SK-N-SH (cell line): ENCODE measurements at regions not wholly inside any gene's neighbourhood (a gene's known extent, or its start where the extent isn't known, plus 50 kb on each side); places are given as distances from the start of the nearest gene placed in this dataset.

ENCODE experiments used
- EZH2phosphoT487 ChIP-seq: fragments of 200-600 bp; sonication (generic); IDR thresholded peaks from 2 replicates; pipeline ENCODE4 v1.6.1; 2017; ENCODE audit warnings: low read depth, mixed run types, mild to moderate bottlenecking, antibody characterized with exemption, moderate library complexity, borderline replicate concordance
- MXI1 ChIP-seq: IDR thresholded peaks from 2 replicates; pipeline ENCODE4 v1.6.1; 2012; ENCODE audit warnings: mild to moderate bottlenecking, low read depth, low read length, improper control_type of control experiment
- POLR2AphosphoS5 ChIP-seq: IDR thresholded peaks from 2 replicates; pipeline ENCODE4 v1.6.1; 2012; ENCODE audit warnings: low read depth, low read length
- RCOR1 ChIP-seq: fragments of 150-350 bp; IDR thresholded peaks from 2 replicates; pipeline ENCODE4 v1.6.1; 2017; ENCODE audit warnings: antibody characterized with exemption, low read length
- RFX5 ChIP-seq: IDR thresholded peaks from 2 replicates; pipeline ENCODE4 v1.6.1; 2012; ENCODE audit warnings: mild to moderate bottlenecking, improper control_type of control experiment, low read length
- SMC3 ChIP-seq: IDR thresholded peaks from 2 replicates; pipeline ENCODE4 v1.6.1; 2012; ENCODE audit warnings: low read depth, low read length, improper control_type of control experiment
- TF ChIP-seq, protein P1 (sequence below): fragments of 200-600 bp; sonication (generic); IDR thresholded peaks from 2 replicates; pipeline ENCODE4 v1.6.1; 2017; ENCODE audit warnings: antibody characterized with exemption, mild to moderate bottlenecking, moderate library complexity
- TF ChIP-seq, protein P2 (sequence below): IDR thresholded peaks from 2 replicates; pipeline ENCODE4 v1.6.1; 2012; ENCODE audit warnings: mild to moderate bottlenecking, low read depth, low read length, moderate library complexity

DNA sequence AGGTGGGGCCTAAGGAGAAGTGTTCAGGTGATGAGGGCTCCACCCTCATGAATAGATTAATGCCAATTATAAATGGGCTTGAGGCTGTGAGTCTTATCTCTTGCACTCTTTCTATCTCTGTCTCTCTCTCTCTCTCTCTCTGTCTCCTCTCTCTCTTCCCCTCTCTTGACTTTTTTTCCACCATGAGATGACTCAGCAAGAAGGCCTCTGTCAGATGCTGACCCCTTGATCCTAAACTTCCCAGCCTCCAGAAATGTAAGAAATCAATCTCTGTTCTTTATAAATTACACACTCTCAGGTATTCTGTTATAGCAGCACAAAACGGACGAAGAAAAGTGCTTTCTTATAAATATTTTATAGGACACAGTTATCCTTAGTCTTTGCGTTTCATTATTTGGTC, 184.9 kb upstream of the PCDH7 start:
- TF ChIP-seq, protein P1, sequence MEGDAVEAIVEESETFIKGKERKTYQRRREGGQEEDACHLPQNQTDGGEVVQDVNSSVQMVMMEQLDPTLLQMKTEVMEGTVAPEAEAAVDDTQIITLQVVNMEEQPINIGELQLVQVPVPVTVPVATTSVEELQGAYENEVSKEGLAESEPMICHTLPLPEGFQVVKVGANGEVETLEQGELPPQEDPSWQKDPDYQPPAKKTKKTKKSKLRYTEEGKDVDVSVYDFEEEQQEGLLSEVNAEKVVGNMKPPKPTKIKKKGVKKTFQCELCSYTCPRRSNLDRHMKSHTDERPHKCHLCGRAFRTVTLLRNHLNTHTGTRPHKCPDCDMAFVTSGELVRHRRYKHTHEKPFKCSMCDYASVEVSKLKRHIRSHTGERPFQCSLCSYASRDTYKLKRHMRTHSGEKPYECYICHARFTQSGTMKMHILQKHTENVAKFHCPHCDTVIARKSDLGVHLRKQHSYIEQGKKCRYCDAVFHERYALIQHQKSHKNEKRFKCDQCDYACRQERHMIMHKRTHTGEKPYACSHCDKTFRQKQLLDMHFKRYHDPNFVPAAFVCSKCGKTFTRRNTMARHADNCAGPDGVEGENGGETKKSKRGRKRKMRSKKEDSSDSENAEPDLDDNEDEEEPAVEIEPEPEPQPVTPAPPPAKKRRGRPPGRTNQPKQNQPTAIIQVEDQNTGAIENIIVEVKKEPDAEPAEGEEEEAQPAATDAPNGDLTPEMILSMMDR: no peak
- TF ChIP-seq MXI1 (no peak), EZH2phosphoT487 (no peak), POLR2AphosphoS5 (no peak), RFX5 (no peak), RCOR1 (no peak), SMC3 (no peak)
- TF ChIP-seq, protein P2, sequence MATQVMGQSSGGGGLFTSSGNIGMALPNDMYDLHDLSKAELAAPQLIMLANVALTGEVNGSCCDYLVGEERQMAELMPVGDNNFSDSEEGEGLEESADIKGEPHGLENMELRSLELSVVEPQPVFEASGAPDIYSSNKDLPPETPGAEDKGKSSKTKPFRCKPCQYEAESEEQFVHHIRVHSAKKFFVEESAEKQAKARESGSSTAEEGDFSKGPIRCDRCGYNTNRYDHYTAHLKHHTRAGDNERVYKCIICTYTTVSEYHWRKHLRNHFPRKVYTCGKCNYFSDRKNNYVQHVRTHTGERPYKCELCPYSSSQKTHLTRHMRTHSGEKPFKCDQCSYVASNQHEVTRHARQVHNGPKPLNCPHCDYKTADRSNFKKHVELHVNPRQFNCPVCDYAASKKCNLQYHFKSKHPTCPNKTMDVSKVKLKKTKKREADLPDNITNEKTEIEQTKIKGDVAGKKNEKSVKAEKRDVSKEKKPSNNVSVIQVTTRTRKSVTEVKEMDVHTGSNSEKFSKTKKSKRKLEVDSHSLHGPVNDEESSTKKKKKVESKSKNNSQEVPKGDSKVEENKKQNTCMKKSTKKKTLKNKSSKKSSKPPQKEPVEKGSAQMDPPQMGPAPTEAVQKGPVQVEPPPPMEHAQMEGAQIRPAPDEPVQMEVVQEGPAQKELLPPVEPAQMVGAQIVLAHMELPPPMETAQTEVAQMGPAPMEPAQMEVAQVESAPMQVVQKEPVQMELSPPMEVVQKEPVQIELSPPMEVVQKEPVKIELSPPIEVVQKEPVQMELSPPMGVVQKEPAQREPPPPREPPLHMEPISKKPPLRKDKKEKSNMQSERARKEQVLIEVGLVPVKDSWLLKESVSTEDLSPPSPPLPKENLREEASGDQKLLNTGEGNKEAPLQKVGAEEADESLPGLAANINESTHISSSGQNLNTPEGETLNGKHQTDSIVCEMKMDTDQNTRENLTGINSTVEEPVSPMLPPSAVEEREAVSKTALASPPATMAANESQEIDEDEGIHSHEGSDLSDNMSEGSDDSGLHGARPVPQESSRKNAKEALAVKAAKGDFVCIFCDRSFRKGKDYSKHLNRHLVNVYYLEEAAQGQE: no peak
